Breast epithelium (tissue), 3 donors: ENCODE measurements at regions not wholly inside any gene's neighbourhood (a gene's known extent, or its start where the extent isn't known, plus 50 kb on each side); places are given as distances from the start of the nearest gene placed in this dataset.

Source experiments
- CTCF ChIP-seq, 3 donors: fragments of 450-650 bp; IDR thresholded peaks; one replicate each; pipeline ENCODE4 v1.5.1; 2016 to 2017; ENCODE audit warnings: antibody characterized with exemption in 3 of 3, mild to moderate bottlenecking in 3 of 3, moderate library complexity in 3 of 3
- POLR2A ChIP-seq: fragments of 450-650 bp; IDR thresholded peaks from one replicate; pipeline ENCODE4 v1.6.1; 2016; ENCODE audit warnings: antibody characterized with exemption, mild to moderate bottlenecking, moderate library complexity
- POLR2AphosphoS5 ChIP-seq, 3 donors: sonication (generic); formaldehyde crosslinking; IDR thresholded peaks; one replicate each; pipeline ENCODE4 v1.6.1; 2017; ENCODE audit warnings: antibody characterized with exemption in 3 of 3

- TF ChIP-seq POLR2A: no peak
- no peak for TF ChIP-seq CTCF (IDR thresholded peaks at IDR 0.05)
- TF ChIP-seq POLR2AphosphoS5 (IDR thresholded peaks at IDR 0.05): no peak
Observed at GRCh38 chr20:39135885-39136544, 173.9 kb downstream of the DHX35 start.
